ENCODE measurements at regions not wholly inside any gene's neighbourhood (a gene's known extent, or its start where the extent isn't known, plus 50 kb on each side); places are given as distances from the start of the nearest gene placed in this dataset.
"Not testable (repeated sequence)": the region's sequence is repeated elsewhere in the genome, so short reads cannot be mapped to it uniquely, and the experiment has no call there.

DNA sequence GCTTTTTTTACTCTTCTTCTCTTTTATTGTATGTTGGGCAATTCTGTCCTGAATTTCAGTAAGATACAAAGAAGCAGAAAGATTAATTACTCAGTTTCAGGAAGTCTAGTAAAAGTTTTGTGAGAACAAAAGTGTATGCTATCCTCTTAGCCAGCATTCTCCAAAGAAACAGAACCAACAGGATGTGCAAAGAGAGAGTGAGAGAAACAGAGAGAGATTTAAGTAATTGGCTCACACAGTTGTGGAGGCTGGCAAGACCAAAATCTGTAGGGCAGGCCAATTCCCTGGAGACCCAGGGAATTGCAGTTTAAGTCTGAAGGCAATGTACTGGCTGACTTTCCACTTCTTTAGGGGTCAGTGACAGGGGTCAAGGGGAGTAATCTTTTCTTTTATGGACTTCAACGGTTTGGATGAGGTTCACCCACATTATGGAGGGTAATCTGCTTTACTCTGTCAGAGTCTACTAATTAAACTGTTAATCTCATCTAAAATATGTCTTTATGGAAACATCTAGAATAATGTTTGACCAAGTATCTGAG is 59.2 kb upstream of the SLC39A8 start:
- H3K27ac ChIP-seq (ENCODE audit: low read length) = no peak overlapping the region
- no peaks in the 10 kb centered on the region for H3K27me3 ChIP-seq (ENCODE audit: low read depth, low read length)
- no peaks in the 10 kb centered on the region for H3K79me2 ChIP-seq (ENCODE audit: low read length)
- no peaks in the 10 kb centered on the region for H3K9me3 ChIP-seq (ENCODE audit: insufficient read depth, low read length)
- no peaks in the 10 kb centered on the region for H4K20me1 ChIP-seq (ENCODE audit: insufficient read depth, low read length)
- H3K4me1 ChIP-seq (ENCODE audit: low read length) = peaks cover 7% of the 10 kb centered on the region
- H2AFZ ChIP-seq (ENCODE audit: low read depth, low read length) = no peak overlapping the region
- no peak overlapping the region for H3K9ac ChIP-seq (ENCODE audit: low read length)
- no peak overlapping the region for H3K4me3 ChIP-seq (ENCODE audit: low read length)
- TF ChIP-seq EZH2phosphoT487 (IDR thresholded peaks at IDR 0.05; ENCODE audit: low read depth) = no peak
- TF ChIP-seq, protein P1, sequence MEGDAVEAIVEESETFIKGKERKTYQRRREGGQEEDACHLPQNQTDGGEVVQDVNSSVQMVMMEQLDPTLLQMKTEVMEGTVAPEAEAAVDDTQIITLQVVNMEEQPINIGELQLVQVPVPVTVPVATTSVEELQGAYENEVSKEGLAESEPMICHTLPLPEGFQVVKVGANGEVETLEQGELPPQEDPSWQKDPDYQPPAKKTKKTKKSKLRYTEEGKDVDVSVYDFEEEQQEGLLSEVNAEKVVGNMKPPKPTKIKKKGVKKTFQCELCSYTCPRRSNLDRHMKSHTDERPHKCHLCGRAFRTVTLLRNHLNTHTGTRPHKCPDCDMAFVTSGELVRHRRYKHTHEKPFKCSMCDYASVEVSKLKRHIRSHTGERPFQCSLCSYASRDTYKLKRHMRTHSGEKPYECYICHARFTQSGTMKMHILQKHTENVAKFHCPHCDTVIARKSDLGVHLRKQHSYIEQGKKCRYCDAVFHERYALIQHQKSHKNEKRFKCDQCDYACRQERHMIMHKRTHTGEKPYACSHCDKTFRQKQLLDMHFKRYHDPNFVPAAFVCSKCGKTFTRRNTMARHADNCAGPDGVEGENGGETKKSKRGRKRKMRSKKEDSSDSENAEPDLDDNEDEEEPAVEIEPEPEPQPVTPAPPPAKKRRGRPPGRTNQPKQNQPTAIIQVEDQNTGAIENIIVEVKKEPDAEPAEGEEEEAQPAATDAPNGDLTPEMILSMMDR (IDR thresholded peaks at IDR 0.05; ENCODE audit: low read depth, low read length) = no peak
- no peaks in the 10 kb centered on the region for H3K36me3 ChIP-seq (replicated peaks; ENCODE audit: low read depth, low read length)
- no peak overlapping the region for H3K4me2 ChIP-seq (ENCODE audit: low read length)

DNA sequence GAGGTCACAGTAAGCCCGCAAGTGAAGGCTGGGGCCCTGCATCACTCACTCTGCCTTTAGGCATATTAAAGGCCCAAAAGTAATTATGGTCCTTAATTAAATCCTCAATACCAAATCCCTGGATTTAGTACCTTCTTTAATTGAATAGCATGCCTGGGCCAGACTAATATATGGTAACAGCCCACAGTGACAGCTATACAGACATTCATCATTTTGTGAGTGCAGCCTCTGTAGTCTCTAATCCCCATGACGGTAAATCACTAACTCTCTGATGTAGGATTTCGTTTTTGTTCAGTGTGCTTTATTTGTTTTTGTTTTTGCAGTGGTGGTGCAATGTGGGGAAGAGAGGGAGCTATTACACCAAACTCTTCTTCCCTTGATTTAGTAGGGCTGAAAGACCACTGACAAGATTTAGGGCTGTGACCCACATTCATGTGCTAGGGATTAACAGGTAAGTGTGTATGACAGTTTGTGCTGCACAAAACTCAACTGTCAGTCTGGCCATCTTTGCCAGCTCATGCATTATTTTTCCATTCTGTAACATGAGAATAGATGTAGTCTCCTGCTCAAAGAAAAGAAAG is 60.6 kb upstream of the SLC39A8 start:
- Histone ChIP-seq H3K9ac (ENCODE audit: low read length) (no peak overlapping the region), H4K20me1 (ENCODE audit: insufficient read depth, low read length) (no peaks in the 10 kb centered on the region), H3K27me3 (ENCODE audit: low read depth, low read length) (no peaks in the 10 kb centered on the region), H3K4me2 (ENCODE audit: low read length) (no peak overlapping the region), H3K4me3 (ENCODE audit: low read length) (no peak overlapping the region), H3K9me3 (ENCODE audit: insufficient read depth, low read length) (no peaks in the 10 kb centered on the region), H2AFZ (ENCODE audit: low read depth, low read length) (no peak overlapping the region), H3K79me2 (ENCODE audit: low read length) (no peaks in the 10 kb centered on the region), H3K4me1 (ENCODE audit: low read length) (peaks cover 7% of the 10 kb centered on the region), H3K36me3 (replicated peaks; ENCODE audit: low read depth, low read length) (no peaks in the 10 kb centered on the region), H3K27ac (ENCODE audit: low read length) (no peak overlapping the region)
- TF ChIP-seq, protein P1 (IDR thresholded peaks at IDR 0.05; ENCODE audit: low read depth, low read length) = no peak
- no peak for TF ChIP-seq EZH2phosphoT487 (IDR thresholded peaks at IDR 0.05; ENCODE audit: low read depth)

DNA sequence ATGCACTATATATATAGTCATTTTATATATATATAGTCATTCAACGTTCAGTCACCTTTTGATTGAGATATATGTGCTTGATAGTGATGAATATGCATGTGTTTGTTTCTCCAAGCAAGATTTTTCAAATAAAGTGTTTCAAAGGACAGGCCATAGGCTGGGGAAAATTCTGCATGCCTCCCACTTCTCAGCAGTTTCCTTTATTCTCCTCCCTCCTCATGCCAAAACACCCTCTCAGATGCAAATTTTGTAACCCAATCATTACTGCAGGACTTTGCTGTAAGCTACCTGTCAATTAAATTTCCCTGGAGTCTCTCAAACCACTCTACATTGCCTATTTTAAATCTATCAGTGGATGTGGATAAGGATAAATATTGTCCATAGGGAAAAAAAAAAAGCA is 65.6 kb upstream of the SLC39A8 start:
- H3K79me2 ChIP-seq (ENCODE audit: low read length); H4K20me1 ChIP-seq (ENCODE audit: insufficient read depth, low read length); H2AFZ ChIP-seq (ENCODE audit: low read depth, low read length); H3K9ac ChIP-seq (ENCODE audit: low read length); H3K27me3 ChIP-seq (ENCODE audit: low read depth, low read length); H3K4me2 ChIP-seq (ENCODE audit: low read length); H3K4me3 ChIP-seq (ENCODE audit: low read length); H3K36me3 ChIP-seq (replicated peaks; ENCODE audit: low read depth, low read length); H3K27ac ChIP-seq (ENCODE audit: low read length); H3K9me3 ChIP-seq (ENCODE audit: insufficient read depth, low read length); H3K4me1 ChIP-seq (ENCODE audit: low read length): not testable (repeated sequence)

DNA sequence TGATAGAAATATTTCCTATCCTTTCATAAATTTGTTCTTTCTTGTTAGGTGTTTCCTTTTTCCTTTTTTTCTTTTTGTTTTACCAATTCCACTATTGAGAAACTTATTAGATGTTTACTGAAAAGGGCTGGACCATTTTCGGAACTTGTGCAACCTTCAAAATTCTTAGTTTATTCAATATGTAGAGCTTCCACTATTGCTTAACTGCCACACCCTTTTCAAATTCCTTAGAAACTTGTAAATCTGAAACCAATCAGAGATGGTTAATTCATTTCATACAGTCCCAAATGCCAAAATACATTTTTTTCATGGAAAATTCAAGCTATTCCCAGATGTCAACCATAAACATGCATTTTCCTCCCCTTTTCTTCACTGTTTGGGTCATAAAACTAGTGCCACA is 66.1 kb upstream of the SLC39A8 start:
- no peak overlapping the region for H3K4me2 ChIP-seq (ENCODE audit: low read length)

More for the DNA sequence above, 66.1 kb upstream of the SLC39A8 start:
- no peak for TF ChIP-seq EZH2phosphoT487 (IDR thresholded peaks at IDR 0.05; ENCODE audit: low read depth)
- TF ChIP-seq, protein P1 (IDR thresholded peaks at IDR 0.05; ENCODE audit: low read depth, low read length) = no peak
- Histone ChIP-seq H3K4me3 (ENCODE audit: low read length) (no peak overlapping the region), H4K20me1 (ENCODE audit: insufficient read depth, low read length) (no peaks in the 10 kb centered on the region), H3K9ac (ENCODE audit: low read length) (no peak overlapping the region), H3K36me3 (replicated peaks; ENCODE audit: low read depth, low read length) (no peaks in the 10 kb centered on the region), H3K4me1 (ENCODE audit: low read length) (no peaks in the 10 kb centered on the region), H3K27ac (ENCODE audit: low read length) (no peak overlapping the region), H3K27me3 (ENCODE audit: low read depth, low read length) (no peaks in the 10 kb centered on the region), H3K9me3 (ENCODE audit: insufficient read depth, low read length) (no peaks in the 10 kb centered on the region), H3K79me2 (ENCODE audit: low read length) (no peaks in the 10 kb centered on the region), H2AFZ (ENCODE audit: low read depth, low read length) (no peak overlapping the region)

Measured in OCI-LY3 (cell line).